Activated naive CD8-positive, alpha-beta T cell treated with anti-CD3 and anti-CD28 coated beads, Interleukin-2, amount 10 ng/mL, durations not matched to agents 7 days and 5 days (primary cell): ENCODE measurements at regions not wholly inside any gene's neighbourhood (a gene's known extent, or its start where the extent isn't known, plus 50 kb on each side); places are given as distances from the start of the nearest gene placed in this dataset.
"Not testable (repeated sequence)": the region's sequence is repeated elsewhere in the genome, so short reads cannot be mapped to it uniquely, and the experiment has no call there.

ENCODE experiments used
- ATAC-seq: fragments of 150-1000 bp; cut with Tn5 transposase; one replicate; pipeline ENCODE4 v1.10.0; 2021; ENCODE audit warnings: low read depth, moderate library complexity
- POLR2A ChIA-PET: fragments of 350-600 bp; sonication (Branson Sonifier 250); formaldehyde crosslinking; loops from one replicate; lab custom pipeline; 2021; ENCODE audit warnings: antibody characterized with exemption; lab: Charles Lee
- DNase-seq: peaks from one replicate; pipeline ENCODE4 v3.0.0; 2021
- H3K27ac Mint-ChIP-seq: one replicate; pipeline ENCODE4 v1.8.0; 2022; ENCODE audit warnings: mild to moderate bottlenecking, mixed read lengths
- H3K27me3 Mint-ChIP-seq: one replicate; pipeline ENCODE4 v1.8.0; 2022; ENCODE audit warnings: mild to moderate bottlenecking, moderate library complexity, mixed read lengths
- H3K36me3 Mint-ChIP-seq: one replicate; pipeline ENCODE4 v1.8.0; 2021; ENCODE audit warnings: mild to moderate bottlenecking, mixed read lengths
- H3K4me1 Mint-ChIP-seq: one replicate; pipeline ENCODE4 v1.8.0; 2021; ENCODE audit warnings: mixed read lengths
- H3K4me3 Mint-ChIP-seq: one replicate; pipeline ENCODE4 v1.8.0; 2022; ENCODE audit warnings: mild to moderate bottlenecking, moderate library complexity, mixed read lengths
- H3K9me3 Mint-ChIP-seq: one replicate; pipeline ENCODE4 v1.8.0; 2021; ENCODE audit warnings: mixed read lengths

DNA sequence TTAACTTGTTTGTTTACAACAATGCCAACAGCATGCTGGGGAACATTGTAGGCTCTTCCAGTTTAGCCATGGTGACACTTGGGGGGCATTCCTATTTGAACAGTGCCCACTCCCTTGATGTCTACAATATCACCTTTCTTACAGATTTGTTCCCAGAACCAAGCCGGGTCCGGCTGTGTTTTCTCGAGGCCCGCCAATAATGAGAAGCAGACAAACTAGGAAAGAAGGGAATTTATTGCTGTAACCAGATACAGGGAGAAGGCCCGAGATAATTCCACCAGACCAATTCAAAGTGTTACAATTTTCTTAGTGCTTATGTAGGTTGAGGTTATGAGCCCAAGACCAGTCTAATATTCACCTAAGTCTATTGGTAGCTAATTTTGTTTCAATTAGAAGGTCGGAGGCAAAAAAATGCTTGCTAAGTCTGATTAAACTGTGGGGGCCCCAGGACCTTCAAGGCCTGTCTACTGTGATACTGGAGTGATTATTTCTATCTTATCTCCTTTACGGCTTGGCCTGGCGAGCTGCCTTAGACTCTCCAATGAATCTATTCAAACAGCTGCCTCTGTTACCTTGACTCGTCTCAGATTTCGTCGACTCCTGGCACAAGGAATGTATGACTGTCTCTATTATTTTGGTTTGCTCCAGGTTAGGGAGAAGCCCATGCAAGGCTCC, 59.1 kb upstream of the PSME4 start:
- Mint-ChIP-seq H3K27me3 (no peaks in the 10 kb centered on the region), H3K4me1 (no peaks in the 10 kb centered on the region), H3K4me3 (no peak overlapping the region), H3K9me3 (peaks cover 9% of the 10 kb centered on the region), H3K27ac (no peak overlapping the region), H3K36me3 (peaks cover 6% of the 10 kb centered on the region)
- DNase-seq (no peak), ATAC-seq (no peak)
- POLR2A ChIA-PET: no interaction called here

DNA sequence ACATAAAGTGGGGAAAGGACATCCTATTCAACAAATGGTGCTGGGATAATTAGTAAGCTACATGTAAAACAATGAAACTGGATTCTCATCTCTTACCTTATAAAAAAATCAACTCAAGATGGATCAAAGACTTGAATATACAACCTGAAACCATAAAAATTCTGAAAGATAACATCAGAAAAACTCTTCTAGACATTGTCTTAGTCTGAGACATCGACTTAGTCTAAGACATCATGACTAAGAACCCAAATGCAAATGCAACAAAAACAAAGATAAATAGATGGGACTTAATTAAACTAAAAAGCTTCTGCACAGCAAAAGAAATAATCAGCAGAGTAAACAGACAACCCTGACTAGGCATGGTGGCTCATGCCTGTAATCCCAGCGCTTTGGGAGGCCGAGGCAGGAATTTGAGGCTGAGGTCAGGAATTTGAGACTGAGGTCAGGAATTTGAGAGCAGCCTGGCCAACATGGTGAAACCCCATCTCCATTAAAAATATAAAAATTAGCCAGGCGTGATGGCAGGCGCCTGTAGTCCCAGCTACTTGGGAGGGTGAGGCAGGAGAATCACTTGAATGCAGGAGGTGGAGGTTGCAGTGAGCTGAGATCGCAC, 54.8 kb upstream of the PSME4 start:
- H3K4me3 Mint-ChIP-seq, H3K4me1 Mint-ChIP-seq, H3K27ac Mint-ChIP-seq, POLR2A ChIA-PET, H3K27me3 Mint-ChIP-seq, ATAC-seq, DNase-seq: not testable (repeated sequence)
- H3K9me3 Mint-ChIP-seq: peaks cover 11% of the 10 kb centered on the region
- H3K36me3 Mint-ChIP-seq: peaks cover 25% of the 10 kb centered on the region

DNA sequence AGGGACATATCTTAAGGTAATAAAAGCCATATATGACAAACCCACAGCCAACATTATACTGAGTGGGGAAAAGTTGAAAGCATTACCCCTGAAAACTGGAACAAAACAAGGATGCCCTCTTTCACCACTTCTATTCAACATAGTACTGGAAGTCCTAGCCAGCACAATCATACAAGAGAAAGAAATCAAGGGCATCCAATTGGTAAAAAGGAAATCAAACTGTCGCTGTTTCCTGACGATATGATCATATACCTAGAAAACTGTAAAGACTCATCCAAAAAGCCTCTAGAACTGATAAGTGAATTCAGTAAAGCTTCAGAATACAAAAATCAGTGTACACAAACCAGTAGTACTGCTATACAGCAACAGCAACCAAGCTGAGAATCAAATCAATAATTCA, 53.8 kb upstream of the PSME4 start:
- POLR2A ChIA-PET: no interaction called here
- peaks cover 11% of the 10 kb centered on the region for H3K9me3 Mint-ChIP-seq
- H3K27me3 Mint-ChIP-seq: no peaks in the 10 kb centered on the region
- H3K4me1 Mint-ChIP-seq: no peaks in the 10 kb centered on the region
- H3K4me3 Mint-ChIP-seq: no peak overlapping the region
- H3K27ac Mint-ChIP-seq: no peak overlapping the region
- ATAC-seq (no peak), DNase-seq (no peak)
- peaks cover 30% of the 10 kb centered on the region for H3K36me3 Mint-ChIP-seq

DNA sequence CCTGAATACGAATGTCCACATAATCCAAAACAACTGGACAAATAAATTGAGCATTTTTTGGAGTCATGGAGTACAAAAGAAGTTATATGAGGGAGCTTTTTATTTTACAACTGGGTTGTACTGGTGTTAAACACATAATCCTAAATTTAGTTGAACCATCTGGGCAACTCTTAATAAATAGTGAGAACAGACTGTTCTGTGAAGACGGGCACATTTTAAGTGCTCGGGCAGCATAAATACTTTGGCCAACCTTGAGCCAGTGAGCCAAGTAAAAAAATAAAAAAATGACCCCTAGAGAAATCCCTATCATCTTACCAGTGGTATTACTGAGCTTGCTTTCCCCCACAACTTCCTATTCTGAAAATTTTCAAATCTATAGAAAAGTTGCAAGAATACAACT, 50.9 kb upstream of the PSME4 start:
- DNase-seq (no peak), ATAC-seq (no peak)
- H3K4me1 Mint-ChIP-seq: no peaks in the 10 kb centered on the region
- peaks cover 39% of the 10 kb centered on the region for H3K36me3 Mint-ChIP-seq
- no peaks in the 10 kb centered on the region for H3K27me3 Mint-ChIP-seq
- H3K4me3 Mint-ChIP-seq: no peak overlapping the region
- no peak overlapping the region for H3K27ac Mint-ChIP-seq
- POLR2A ChIA-PET: no interaction called here
- peaks cover 11% of the 10 kb centered on the region for H3K9me3 Mint-ChIP-seq

DNA sequence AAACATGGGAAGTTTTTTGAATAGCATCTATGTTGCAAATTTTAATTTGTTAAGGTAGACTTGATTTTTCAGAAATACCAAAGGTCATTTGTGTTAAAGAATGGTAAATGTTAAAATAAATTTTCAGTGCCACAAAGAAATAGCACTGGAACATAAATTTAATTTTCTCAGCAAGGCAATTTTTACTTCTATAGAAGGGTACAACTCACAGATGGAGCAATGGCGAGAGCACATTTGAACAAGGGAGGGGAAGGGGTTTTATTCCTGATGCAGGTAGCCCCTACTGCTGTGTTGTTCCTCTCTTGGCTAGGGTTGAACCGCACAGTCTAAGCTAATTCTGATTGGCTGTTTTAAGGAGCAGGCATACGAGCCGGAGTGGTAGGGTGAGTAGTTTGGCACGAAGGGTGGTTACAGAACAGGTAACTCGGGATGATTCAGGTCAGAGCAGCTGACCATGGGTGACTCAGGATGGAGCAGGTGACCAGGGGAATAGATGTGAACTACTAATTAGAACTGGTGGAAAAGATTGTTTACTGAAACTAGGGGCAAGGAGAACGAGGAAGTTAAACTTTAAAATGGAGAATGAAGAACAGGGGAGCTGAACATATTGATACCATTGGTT, 50.1 kb upstream of the PSME4 start:
- POLR2A ChIA-PET: no interaction called here
- Mint-ChIP-seq H3K36me3 (peaks cover 39% of the 10 kb centered on the region), H3K9me3 (peaks cover 10% of the 10 kb centered on the region), H3K4me1 (peaks cover 1% of the 10 kb centered on the region), H3K4me3 (no peak overlapping the region), H3K27ac (no peak overlapping the region), H3K27me3 (no peaks in the 10 kb centered on the region)
- no peak for DNase-seq
- no peak for ATAC-seq
